Activated naive CD8-positive, alpha-beta T cell treated with anti-CD3 and anti-CD28 coated beads for 36 hours (primary cell): ENCODE measurements at regions not wholly inside any gene's neighbourhood (a gene's known extent, or its start where the extent isn't known, plus 50 kb on each side); places are given as distances from the start of the nearest gene placed in this dataset.
A peak's percentile ranks its signal among the peaks of the same experiment; 100 is the strongest.
"Not testable (repeated sequence)": the region's sequence is repeated elsewhere in the genome, so short reads cannot be mapped to it uniquely, and the experiment has no call there.

Experiments
- DNase-seq: peaks from one replicate; pipeline ENCODE4 v3.0.0; 2021
- H3K27ac Mint-ChIP-seq: one replicate; pipeline ENCODE4 v1.8.0; 2022; ENCODE audit warnings: mild to moderate bottlenecking, moderate library complexity, mixed read lengths
- H3K27me3 Mint-ChIP-seq: one replicate; pipeline ENCODE4 v1.8.0; 2022; ENCODE audit warnings: mild to moderate bottlenecking, mixed read lengths
- H3K36me3 Mint-ChIP-seq: one replicate; pipeline ENCODE4 v1.8.0; 2021; ENCODE audit warnings: mild to moderate bottlenecking, mixed read lengths
- H3K4me1 Mint-ChIP-seq: one replicate; pipeline ENCODE4 v1.8.0; 2021; ENCODE audit warnings: mixed read lengths
- H3K4me3 Mint-ChIP-seq: one replicate; pipeline ENCODE4 v1.8.0; 2022; ENCODE audit warnings: mild to moderate bottlenecking, moderate library complexity, mixed read lengths
- H3K9me3 Mint-ChIP-seq: one replicate; pipeline ENCODE4 v1.8.0; 2022; ENCODE audit warnings: mixed read lengths

- H3K4me1 Mint-ChIP-seq = no peaks in the 10 kb centered on the region
- no peak for DNase-seq
- H3K36me3 Mint-ChIP-seq = no peaks in the 10 kb centered on the region
- H3K27me3 Mint-ChIP-seq = peaks cover 22% of the 10 kb centered on the region
- no peak overlapping the region for H3K27ac Mint-ChIP-seq
- no peaks in the 10 kb centered on the region for H3K9me3 Mint-ChIP-seq
- peak overlapping the region; percentile 30 for H3K4me3 Mint-ChIP-seq
Observed at GRCh38 chr1:38186566-38186965, 140.0 kb upstream of the POU3F1 start.

DNA sequence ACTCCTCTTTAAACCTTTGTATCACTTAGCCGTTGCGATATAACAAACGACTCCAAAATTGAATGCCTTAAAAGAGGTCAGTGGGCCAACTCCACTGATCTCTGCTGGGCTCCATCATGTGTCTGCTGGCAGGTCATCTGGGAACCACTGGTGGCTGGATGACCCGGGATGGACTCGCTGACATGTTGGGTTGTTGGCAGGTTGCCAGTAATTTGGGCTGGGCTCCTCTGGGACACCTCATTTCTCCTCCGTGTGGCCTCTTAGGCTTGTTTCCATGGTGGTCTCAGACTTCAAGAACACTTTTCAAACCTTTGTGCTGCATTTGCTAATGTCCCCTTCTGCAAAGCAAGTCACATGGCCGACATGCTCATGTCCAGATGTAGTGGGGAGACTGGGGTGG is 139.3 kb upstream of the POU3F1 start:
- no peak overlapping the region for H3K27ac Mint-ChIP-seq
- H3K4me3 Mint-ChIP-seq = no peak overlapping the region
- no peaks in the 10 kb centered on the region for H3K9me3 Mint-ChIP-seq
- no peaks in the 10 kb centered on the region for H3K4me1 Mint-ChIP-seq
- peaks cover 20% of the 10 kb centered on the region for H3K27me3 Mint-ChIP-seq
- no peak for DNase-seq
- H3K36me3 Mint-ChIP-seq = no peaks in the 10 kb centered on the region

DNA sequence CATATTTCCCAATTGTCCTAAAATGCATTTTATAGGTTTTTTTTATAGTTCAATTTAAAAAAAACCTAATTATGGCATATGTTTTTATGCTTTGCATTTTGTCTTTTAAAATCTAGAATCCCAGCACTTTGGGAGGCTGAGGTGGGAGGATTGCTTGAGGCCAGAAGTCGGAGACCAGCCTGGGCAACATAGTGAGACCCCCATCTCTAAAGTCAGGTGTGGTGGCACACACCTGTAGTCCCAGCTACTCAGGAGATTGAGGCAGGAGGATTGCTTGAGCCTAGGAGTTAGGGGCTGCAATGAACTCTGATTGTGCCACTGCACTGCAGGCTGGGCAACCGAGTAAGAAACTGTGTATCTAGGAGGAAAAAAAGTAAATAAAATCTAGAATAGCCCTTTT is 137.2 kb upstream of the POU3F1 start:
- H3K4me3 Mint-ChIP-seq = no peak overlapping the region
- no peak overlapping the region for H3K27ac Mint-ChIP-seq
- no peaks in the 10 kb centered on the region for H3K36me3 Mint-ChIP-seq
- peaks cover 4% of the 10 kb centered on the region for H3K9me3 Mint-ChIP-seq
- no peaks in the 10 kb centered on the region for H3K4me1 Mint-ChIP-seq
- peaks cover 10% of the 10 kb centered on the region for H3K27me3 Mint-ChIP-seq
- no peak for DNase-seq

GRCh38 chr1:38183096-38183495 is 136.5 kb upstream of the POU3F1 start:
- H3K27me3 Mint-ChIP-seq = peaks cover 7% of the 10 kb centered on the region
- no peak for DNase-seq
- no peaks in the 10 kb centered on the region for H3K4me1 Mint-ChIP-seq
- H3K36me3 Mint-ChIP-seq = no peaks in the 10 kb centered on the region
- H3K27ac Mint-ChIP-seq = no peak overlapping the region
- H3K9me3 Mint-ChIP-seq = peaks cover 4% of the 10 kb centered on the region
- H3K4me3 Mint-ChIP-seq = no peak overlapping the region

DNA sequence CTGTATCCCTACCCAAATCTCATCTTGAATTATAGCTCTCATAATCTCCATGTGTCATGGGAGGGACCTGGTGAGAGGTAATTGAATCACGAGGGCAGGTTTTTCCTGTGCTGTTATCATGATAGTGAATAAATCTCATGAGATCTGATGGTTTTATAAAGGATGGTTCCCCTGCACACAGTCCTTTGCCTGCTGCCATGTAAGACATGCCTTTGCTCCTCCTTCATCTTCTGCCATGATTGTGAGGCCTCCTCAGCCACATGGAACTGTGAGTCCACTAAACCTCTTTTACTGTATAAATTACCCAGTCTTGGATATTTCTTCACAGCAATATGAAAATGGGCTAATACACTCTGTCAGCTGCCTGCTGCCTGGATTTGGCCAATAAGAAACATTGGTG is 133.8 kb upstream of the POU3F1 start:
- H3K36me3 Mint-ChIP-seq, H3K4me1 Mint-ChIP-seq, H3K4me3 Mint-ChIP-seq, H3K27me3 Mint-ChIP-seq, DNase-seq, H3K9me3 Mint-ChIP-seq, H3K27ac Mint-ChIP-seq: not testable (repeated sequence)

DNA sequence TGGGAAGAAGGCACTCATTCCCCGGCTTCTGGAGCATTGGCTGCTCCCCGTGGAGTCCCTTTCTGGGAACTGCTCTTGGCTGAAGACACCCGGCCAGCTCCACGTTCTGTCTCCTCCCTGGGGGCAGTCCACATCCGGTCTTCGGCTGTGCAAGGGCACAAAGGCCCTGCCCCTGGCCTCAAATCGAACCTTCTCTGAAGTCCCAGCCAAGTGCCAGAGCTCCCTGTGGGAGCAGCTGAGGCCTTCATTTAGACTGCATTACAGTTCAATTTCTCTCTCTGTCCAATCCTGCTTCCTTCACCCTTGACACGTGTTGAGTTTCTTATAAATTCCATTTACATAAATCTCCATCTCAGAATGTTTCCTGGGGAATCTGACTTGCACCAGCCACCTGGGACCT is 132.9 kb upstream of the POU3F1 start:
- peaks cover 9% of the 10 kb centered on the region for H3K27me3 Mint-ChIP-seq
- peaks cover 4% of the 10 kb centered on the region for H3K9me3 Mint-ChIP-seq
- no peak overlapping the region for H3K4me3 Mint-ChIP-seq
- H3K4me1 Mint-ChIP-seq = no peaks in the 10 kb centered on the region
- no peak overlapping the region for H3K27ac Mint-ChIP-seq
- no peaks in the 10 kb centered on the region for H3K36me3 Mint-ChIP-seq
- no peak for DNase-seq

DNA sequence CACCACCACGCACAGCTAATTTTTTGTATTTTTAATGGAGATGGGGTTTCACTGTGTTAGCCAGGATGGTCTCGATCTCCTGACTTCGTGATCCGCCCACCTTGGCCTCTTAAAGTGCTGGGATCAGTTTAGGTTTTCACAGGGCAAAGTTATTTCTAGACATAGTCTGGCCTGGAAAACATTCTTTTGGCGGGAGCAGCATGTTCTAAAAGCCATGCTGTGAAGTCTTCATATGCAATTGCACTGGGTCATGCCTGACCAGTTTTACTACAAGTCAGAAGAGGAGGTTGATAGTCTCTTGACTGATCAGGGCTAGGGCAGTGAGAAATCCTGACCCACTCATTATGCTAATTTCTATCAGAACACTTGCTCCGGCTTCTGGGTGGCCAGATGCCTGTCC is 131.6 kb upstream of the POU3F1 start:
- peaks cover 9% of the 10 kb centered on the region for H3K27me3 Mint-ChIP-seq
- H3K4me1 Mint-ChIP-seq = no peaks in the 10 kb centered on the region
- H3K27ac Mint-ChIP-seq = no peak overlapping the region
- peaks cover 4% of the 10 kb centered on the region for H3K9me3 Mint-ChIP-seq
- no peaks in the 10 kb centered on the region for H3K36me3 Mint-ChIP-seq
- no peak overlapping the region for H3K4me3 Mint-ChIP-seq
- no peak for DNase-seq

DNA sequence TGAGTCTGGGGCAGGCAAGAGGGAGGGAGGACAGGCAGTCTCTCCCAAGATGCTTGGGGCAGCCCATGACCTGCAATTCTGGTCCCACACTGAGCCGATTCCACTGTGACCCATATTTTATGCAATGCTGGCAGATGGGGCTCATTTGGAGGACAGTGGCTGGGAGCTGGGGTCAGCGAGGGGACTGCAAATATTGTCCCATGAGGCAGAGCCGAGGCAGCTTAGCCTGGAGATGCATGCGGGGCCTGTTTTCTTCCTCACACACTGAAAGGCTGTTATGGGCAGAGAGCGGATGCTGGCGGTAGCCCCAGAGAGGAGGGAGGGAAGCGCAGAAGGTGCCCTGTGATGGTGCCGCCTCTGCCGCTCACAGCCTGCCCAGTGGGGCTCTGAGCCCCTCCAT is 128.5 kb upstream of the POU3F1 start:
- no peaks in the 10 kb centered on the region for H3K36me3 Mint-ChIP-seq
- H3K27ac Mint-ChIP-seq = no peak overlapping the region
- peaks cover 3% of the 10 kb centered on the region for H3K27me3 Mint-ChIP-seq
- H3K4me1 Mint-ChIP-seq = no peaks in the 10 kb centered on the region
- DNase-seq = no peak
- no peaks in the 10 kb centered on the region for H3K9me3 Mint-ChIP-seq
- H3K4me3 Mint-ChIP-seq = no peak overlapping the region

DNA sequence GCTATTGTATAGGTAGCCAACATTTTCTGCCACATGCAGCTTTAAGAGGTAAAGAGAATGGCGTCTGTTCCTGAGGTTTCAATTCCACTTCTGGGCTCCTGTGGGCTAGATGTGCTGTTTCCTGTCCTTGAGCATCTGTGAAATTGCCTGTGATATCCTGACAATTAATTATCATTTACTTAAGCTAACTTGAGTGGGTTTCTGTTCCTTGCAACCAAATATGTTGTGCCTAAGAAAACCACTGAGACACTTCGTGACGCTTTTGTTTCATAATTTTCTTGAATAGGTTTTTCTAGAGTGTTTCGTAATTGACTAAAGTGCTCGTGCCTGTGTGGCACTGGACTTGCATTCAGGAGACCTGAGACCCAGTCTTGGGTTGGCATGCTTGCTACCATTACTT is 127.3 kb upstream of the POU3F1 start:
- Mint-ChIP-seq H3K36me3 (no peaks in the 10 kb centered on the region), H3K4me3 (no peak overlapping the region)
- no peak for DNase-seq

DNA sequence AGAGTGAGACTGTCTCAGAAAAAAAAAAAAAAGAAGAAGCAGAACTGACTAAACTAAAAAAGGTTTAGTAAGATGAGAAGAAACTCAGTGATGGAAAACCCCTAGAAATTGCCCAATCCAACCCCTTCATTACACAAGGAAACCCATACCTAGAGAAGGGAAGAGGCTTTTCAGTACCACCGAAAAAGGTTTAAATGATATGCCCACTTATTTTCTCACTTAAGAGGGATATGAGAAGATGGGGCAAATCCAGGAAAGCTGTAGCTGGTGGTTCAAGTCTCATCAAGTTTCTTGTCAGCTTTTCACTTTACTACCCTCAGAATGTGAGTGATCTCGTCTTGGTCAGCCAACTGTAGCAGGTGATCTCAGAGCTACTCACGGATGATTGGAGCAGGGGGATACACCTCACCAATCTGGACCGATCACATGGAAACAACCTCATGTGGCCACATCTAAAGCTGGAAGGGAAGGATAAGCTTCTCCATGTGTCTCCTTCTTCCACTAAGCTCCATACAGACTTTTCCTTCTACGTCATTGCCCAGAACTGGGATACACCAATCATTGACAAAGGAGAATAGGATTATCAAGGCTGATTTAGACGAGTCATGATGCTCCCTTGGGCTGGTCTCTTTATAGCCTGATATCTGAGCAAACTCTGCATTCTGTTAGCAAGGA is 126.7 kb upstream of the POU3F1 start:
- no peak for DNase-seq
- Mint-ChIP-seq H3K27ac (no peak overlapping the region), H3K27me3 (peaks cover 3% of the 10 kb centered on the region), H3K4me1 (no peaks in the 10 kb centered on the region), H3K4me3 (no peak overlapping the region), H3K36me3 (no peaks in the 10 kb centered on the region), H3K9me3 (no peaks in the 10 kb centered on the region)

More for the DNA sequence above, 127.3 kb upstream of the POU3F1 start:
- Mint-ChIP-seq H3K27me3 (peaks cover 3% of the 10 kb centered on the region), H3K9me3 (no peaks in the 10 kb centered on the region), H3K4me1 (no peaks in the 10 kb centered on the region), H3K27ac (no peak overlapping the region)

GRCh38 chr1:38169121-38169520 is 122.5 kb upstream of the POU3F1 start:
- Mint-ChIP-seq H3K4me3 (no peak overlapping the region), H3K27ac (no peak overlapping the region), H3K9me3 (no peaks in the 10 kb centered on the region), H3K36me3 (no peaks in the 10 kb centered on the region), H3K27me3 (peaks cover 12% of the 10 kb centered on the region), H3K4me1 (no peaks in the 10 kb centered on the region)
- DNase-seq = no peak

- Mint-ChIP-seq H3K27ac (no peak overlapping the region), H3K9me3 (no peaks in the 10 kb centered on the region), H3K4me3 (no peak overlapping the region), H3K4me1 (no peaks in the 10 kb centered on the region), H3K27me3 (peaks cover 12% of the 10 kb centered on the region), H3K36me3 (no peaks in the 10 kb centered on the region)
- no peak for DNase-seq
Observed at GRCh38 chr1:38168365-38168764, 121.8 kb upstream of the POU3F1 start.

- Mint-ChIP-seq H3K27me3 (peaks cover 15% of the 10 kb centered on the region), H3K27ac (peak overlapping the region; percentile 14), H3K4me1 (no peaks in the 10 kb centered on the region), H3K4me3 (no peak overlapping the region), H3K9me3 (no peaks in the 10 kb centered on the region), H3K36me3 (no peaks in the 10 kb centered on the region)
- DNase-seq = no peak
Observed at GRCh38 chr1:38166461-38166860, 119.9 kb upstream of the POU3F1 start.

- Mint-ChIP-seq H3K27me3 (peaks cover 25% of the 10 kb centered on the region), H3K36me3 (peaks cover 2% of the 10 kb centered on the region), H3K4me3 (no peak overlapping the region), H3K9me3 (no peaks in the 10 kb centered on the region), H3K4me1 (no peaks in the 10 kb centered on the region), H3K27ac (no peak overlapping the region)
- no peak for DNase-seq
Observed at GRCh38 chr1:38153778-38154470, 107.3 kb upstream of the POU3F1 start.

GRCh38 chr1:38153066-38153777 is 106.6 kb upstream of the POU3F1 start:
- Mint-ChIP-seq H3K27ac (no peak overlapping the region), H3K4me1 (no peaks in the 10 kb centered on the region), H3K36me3 (peaks cover 2% of the 10 kb centered on the region), H3K4me3 (no peak overlapping the region), H3K9me3 (no peaks in the 10 kb centered on the region), H3K27me3 (peaks cover 25% of the 10 kb centered on the region)
- DNase-seq = no peak
